HUDEP-2 (cell line): ENCODE measurements at regions not wholly inside any gene's neighbourhood (a gene's known extent, or its start where the extent isn't known, plus 50 kb on each side); places are given as distances from the start of the nearest gene placed in this dataset.

Experiments used
- DNase-seq, 76 experiments: peaks; one replicate each; lab custom pipeline; 2025; ENCODE audit not compliant: unreplicated experiment in 76 of 76; lab: John Stamatoyannopoulos, UW

- DNase-seq = no peak
Measured at GRCh38 chr10:113219446-113219845, 269.4 kb downstream of the TCF7L2 start.

- no peak for DNase-seq
Measured at GRCh38 chr10:113221756-113222168, 271.7 kb downstream of the TCF7L2 start.

GRCh38 chr10:113222207-113222606, 272.2 kb downstream of the TCF7L2 start:
- no peak for DNase-seq

DNA sequence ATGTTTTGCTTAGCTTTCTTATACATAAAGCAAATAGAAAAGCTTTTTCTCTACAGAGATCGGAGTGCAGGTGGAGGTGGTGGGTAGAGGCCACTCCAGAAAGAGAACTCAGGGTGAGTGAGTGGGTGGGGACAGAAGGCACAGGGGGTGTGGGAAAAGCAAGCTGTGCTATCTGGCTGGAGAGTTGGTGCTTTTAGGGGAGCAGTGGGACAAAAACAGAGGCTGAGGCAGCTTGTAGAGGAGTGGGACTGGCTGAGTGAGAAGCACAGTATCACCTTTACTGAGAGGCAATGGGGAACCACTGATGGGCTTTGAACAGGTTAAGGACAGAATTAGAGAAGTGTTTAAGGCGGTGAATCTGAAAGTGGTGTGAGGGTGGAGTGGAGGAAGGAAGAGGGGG, 275.3 kb downstream of the TCF7L2 start:
- no peak for DNase-seq

GRCh38 chr10:113225903-113226302, 275.9 kb downstream of the TCF7L2 start:
- no peak for DNase-seq

DNA sequence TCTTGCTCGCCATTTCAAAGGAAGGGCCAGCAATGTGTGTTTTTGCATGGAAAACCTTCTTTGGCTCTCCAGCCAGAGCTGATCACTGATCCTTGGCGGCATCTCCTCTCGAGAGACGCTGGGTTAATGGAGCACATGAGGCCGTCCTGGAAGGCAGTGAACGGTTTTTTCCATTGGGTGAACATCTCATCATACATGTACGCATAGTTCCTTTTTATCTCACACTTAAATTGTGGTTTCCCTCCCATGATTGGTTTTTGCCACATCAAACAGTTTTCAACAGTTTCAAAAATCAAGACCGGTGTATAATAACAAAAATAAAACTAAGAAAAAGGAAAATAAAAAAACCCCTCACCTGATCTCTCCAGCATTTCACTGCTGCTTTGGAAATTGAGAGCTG, 276.4 kb downstream of the TCF7L2 start:
- no peak for DNase-seq

DNA sequence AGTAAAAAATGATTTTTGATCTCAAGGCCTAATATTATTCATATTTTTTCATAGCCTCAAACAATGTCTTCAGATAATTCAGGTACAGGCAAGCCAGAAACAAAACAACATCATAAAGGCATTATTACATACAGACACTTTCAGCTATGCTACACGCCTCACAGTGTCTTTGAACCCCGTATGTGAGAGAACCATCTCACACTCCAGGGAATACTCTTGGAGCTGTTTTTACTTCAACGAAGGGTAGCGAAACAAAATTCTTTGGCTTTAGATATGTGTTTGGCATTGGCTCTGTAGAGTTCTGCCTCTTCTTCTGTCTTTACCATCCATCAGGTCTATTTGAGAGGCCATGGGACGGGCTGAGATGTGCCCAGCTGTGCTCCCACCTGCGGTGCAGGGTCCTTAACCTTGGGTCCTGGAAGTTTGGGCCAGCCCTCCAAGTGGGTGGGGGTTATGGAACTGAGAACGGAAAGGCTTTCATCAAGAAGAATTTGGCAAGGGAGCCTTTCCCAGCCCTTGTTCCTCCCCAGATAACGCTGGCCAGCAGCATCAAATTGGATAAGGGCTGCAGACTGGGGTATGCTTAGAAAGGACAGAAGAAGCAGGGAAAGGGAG, 276.9 kb downstream of the TCF7L2 start:
- no peak for DNase-seq

GRCh38 chr10:113228530-113228929, 278.5 kb downstream of the TCF7L2 start:
- no peak for DNase-seq

DNA sequence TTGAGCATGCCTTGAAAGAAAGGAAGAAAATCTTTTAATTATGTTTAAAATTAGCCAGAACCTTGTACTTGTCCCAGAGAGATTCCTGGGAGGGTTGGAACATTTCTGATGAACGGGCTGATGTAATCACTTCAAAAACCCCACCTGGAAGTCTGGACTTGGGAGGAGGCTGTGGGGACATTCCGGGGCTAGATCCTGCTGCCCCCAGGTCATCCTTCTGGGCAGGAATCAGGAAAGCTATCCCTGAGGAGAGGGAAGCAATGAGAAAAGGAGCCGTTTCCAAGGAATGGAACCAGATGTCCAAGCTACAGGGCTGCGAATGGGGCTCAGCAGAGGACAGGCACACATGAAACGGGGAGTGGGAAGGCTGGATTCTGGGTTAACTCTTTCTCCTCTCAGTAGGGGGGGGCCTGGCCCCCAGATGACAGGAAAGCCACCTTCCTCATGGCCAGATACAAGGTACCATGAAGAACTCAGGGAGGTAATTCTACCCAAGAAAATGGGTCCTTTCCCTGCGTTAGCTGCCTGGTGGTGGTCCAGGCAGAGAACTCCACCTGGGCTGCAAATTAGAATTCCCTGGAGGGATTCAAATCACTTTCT, 280.1 kb downstream of the TCF7L2 start:
- no peak for DNase-seq

- no peak for DNase-seq
Measured at GRCh38 chr10:113232928-113233511, 283.0 kb downstream of the TCF7L2 start.

DNA sequence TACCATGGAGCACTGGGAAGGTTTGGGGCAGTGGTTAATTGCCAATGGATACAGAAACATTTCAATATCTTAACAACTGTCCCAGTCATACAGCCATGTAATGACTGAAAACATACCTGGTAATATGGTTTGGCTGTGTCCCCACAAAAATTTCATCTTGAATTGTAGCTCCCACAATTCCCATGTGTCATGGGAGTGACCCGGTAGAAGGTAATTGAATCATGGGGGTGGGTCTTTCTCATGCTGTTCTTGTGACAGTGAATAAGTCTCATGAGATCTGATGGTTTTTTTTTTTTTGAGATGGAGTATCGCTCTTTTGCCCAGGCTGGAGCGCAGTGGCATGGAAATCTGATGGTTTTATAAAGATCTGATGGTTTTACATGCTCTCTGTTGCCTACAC, 284.4 kb downstream of the TCF7L2 start:
- no peak for DNase-seq

GRCh38 chr10:113235508-113235907, 285.5 kb downstream of the TCF7L2 start:
- no peak for DNase-seq

- DNase-seq = no peak
Measured at GRCh38 chr10:113236998-113237397, 287.0 kb downstream of the TCF7L2 start.

GRCh38 chr10:113239566-113240350, 289.7 kb downstream of the TCF7L2 start:
- DNase-seq = no peak

DNA sequence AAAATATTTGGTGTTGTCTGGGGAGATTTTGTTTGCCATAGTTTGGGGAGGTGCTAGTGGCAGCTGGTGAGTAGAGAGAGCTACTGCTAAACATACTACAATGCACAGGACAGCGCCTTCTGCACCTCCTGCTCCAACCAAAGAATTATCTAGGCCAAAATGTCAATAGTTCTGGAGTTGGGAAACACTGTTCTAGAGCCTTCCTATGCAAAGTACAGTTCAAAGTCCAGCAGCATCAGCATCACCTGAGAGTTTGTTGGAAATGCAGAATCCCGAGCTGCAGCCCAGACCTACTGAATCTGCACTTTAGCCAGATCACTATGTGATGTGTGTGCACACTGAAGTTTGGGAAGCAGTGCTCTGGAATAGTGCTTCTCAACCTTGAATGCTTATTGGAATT, 290.7 kb downstream of the TCF7L2 start:
- no peak for DNase-seq

DNA sequence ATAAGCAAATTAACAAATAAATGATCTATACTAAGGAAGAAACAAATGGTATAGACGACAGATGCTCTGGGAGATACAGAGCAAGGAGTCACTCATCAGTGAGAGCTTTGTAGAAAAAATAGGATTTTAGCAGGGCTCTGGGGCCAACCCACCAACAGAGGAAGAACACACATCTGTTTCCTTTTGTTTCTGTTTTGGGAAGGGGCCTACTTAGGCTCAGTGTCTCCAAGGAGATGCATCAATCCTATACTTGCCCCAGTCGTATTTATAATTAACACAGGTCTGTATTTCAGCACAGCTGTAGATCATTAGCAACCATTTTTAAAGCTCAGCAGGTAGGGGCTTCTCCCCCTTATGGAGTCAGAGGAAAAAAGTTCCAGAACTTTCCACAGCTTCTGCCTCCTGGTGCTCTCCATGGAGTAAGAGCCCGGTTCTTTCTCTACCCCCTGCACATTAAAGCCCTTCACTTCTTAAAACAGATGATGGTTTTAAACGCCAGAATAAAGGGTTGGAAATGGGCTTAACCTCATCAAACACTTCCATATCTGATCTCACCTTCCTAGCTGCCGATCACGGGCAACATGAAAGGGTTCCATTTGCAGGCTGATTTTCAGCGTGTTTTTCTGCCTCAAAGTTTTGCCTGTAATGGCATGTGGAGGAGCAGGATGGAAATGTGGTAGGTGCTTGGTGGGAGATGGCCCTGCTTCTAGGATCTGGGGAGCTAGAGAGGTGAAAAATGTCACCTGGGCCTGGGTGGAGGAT, 291.7 kb downstream of the TCF7L2 start:
- no peak for DNase-seq

DNA sequence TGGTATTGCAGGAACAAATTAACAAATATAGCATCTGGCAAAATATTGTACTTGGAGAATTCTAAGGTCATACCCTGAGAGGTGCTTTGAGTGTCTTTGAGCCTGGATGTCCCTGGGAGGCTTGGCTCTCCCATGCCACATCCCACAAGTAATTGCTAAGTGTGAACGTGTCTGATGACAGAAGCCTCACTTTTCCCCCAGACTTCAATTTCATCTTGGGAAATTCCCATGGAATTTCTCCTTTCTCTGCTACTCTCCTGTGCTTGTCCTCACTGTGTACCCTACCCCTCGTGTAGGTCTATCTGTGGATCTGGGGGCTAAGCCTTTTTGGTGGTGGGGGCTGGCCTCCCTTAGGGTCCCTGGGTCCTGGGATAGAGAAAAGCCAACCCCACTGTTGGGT, 293.3 kb downstream of the TCF7L2 start:
- no peak for DNase-seq

DNA sequence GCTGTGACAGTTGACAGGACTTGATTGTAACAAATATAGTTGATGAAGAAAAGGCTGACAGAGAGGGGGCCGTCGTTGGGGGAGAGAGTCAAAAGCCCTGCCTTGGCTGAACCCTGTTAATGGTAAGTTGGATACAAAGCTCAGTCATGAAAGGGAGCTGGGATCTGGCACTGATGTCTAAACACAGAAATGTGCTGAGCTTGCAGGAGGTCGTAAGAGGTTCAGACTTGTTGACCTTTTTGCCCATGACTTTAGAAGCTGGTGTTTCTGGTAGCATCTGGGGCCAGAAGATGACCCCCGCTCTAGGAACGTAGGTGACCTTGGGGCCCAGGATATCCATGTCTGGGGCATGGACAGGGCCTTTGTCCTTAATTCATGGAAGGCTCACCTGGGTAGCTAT, 294.7 kb downstream of the TCF7L2 start:
- DNase-seq = no peak

GRCh38 chr10:113245286-113245685, 295.2 kb downstream of the TCF7L2 start:
- no peak for DNase-seq

DNA sequence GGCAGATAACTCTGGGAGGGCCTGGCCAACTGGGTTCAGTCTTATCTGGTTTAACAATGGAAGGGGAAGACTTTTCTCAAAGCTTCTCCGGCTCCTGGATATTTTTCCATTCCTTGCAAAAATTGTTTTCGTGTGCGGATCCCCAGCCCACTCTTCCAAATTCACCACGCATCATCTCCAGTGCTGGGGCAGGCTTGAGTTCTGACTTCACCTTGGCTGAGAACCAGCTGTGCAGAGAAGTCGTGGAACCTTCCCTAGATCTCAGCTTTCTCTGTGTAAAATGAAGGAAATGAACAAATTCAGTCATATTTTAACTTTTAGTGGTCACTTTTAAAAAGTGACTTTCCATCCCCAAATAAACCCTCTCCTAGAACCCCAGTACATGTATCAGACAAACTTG, 297.0 kb downstream of the TCF7L2 start:
- DNase-seq = no peak
